ENCODE measurements at regions not wholly inside any gene's neighbourhood (a gene's known extent, or its start where the extent isn't known, plus 50 kb on each side); places are given as distances from the start of the nearest gene placed in this dataset.

DNA sequence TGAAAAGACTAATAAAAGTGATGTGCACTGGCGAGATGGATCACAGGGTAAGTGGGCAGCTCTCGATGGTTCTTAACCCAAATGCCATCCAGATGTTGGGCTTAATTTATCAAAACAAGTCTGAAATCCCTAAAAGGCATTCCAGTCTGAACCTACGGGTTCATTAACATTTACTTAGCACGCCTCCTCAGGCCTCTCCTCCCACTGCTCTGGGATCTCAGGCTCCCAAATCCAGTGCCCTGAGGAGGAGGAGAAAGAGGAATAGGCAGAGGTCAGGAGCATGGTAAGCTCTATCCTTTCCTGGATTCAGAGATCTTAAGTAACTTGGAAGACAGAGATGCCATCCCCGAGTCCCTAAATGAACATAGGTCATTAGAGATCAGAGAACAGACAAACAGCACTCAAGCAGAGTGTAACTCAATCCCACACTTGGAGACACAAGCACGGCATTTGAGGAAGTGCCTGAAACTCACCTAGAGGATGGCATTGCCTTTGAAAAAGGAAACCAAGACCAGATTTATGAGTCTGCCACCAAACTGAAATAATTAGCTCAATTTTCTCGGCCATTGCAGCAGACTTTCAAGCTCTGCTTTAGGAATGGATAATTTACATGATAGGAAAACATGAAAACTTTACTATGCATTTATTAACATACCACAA is 140.9 kb downstream of the CXCL12 start:
- Mint-ChIP-seq H3K27ac (no peak overlapping the region), H3K9me3 (peaks cover 9 to 24% (median 14%) of the 10 kb centered on the region in 7 donors), H3K27me3 (ENCODE audit: low read depth in 3 of 3) (peaks cover 0 to 1% (median 0%) of the 10 kb centered on the region in 3 donors), H3K36me3 (no peaks in the 10 kb centered on the region), H3K4me1 (no peaks in the 10 kb centered on the region), H3K4me3 (no peak overlapping the region)
- H3K27me3 ChIP-seq (ENCODE audit: control insufficient read depth in 2 of 2, insufficient read depth in 2 of 2, low read length in 2 of 2) = no peaks in the 10 kb centered on the region
- no peaks in the 10 kb centered on the region for H3K4me1 ChIP-seq (ENCODE audit: control insufficient read depth in 1 of 2, insufficient read depth in 2 of 2, low read length in 2 of 2)
- no peak overlapping the region for H3K9ac ChIP-seq (ENCODE audit: insufficient read depth, low read length, poor library complexity, severe bottlenecking)
- WGBS (ENCODE audit: insufficient coverage) = 56% methylated on average over 3 of the region's 7 CpGs
- no peak overlapping the region for H2AFZ ChIP-seq (ENCODE audit: insufficient read depth, low read depth, low read length, poor library complexity, severe bottlenecking)
- TF ChIP-seq, protein P1, sequence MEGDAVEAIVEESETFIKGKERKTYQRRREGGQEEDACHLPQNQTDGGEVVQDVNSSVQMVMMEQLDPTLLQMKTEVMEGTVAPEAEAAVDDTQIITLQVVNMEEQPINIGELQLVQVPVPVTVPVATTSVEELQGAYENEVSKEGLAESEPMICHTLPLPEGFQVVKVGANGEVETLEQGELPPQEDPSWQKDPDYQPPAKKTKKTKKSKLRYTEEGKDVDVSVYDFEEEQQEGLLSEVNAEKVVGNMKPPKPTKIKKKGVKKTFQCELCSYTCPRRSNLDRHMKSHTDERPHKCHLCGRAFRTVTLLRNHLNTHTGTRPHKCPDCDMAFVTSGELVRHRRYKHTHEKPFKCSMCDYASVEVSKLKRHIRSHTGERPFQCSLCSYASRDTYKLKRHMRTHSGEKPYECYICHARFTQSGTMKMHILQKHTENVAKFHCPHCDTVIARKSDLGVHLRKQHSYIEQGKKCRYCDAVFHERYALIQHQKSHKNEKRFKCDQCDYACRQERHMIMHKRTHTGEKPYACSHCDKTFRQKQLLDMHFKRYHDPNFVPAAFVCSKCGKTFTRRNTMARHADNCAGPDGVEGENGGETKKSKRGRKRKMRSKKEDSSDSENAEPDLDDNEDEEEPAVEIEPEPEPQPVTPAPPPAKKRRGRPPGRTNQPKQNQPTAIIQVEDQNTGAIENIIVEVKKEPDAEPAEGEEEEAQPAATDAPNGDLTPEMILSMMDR (IDR thresholded peaks at IDR 0.05) = no peak
- no peak for DNase-seq
- intact Hi-C loops (cut with micrococcal nuclease) = no loop called here
- H3K27ac ChIP-seq (ENCODE audit: low read depth in 1 of 2, low read length in 2 of 2) = no peak overlapping the region
- no peaks in the 10 kb centered on the region for H3K36me3 ChIP-seq (replicated peaks in 1 of 2; ENCODE audit: control insufficient read depth in 1 of 2, insufficient read depth in 2 of 2, low read length in 2 of 2)
- no peaks in the 10 kb centered on the region for H4K20me1 ChIP-seq (ENCODE audit: insufficient read depth, low read length)
- no peaks in the 10 kb centered on the region for H3K79me2 ChIP-seq (ENCODE audit: insufficient read depth, low read length)
- H3K4me2 ChIP-seq (replicated peaks; ENCODE audit: extremely low read depth, low read length, poor library complexity, severe bottlenecking) = no peak overlapping the region
- H3K9me3 ChIP-seq (replicated peaks in 1 of 2; ENCODE audit: control insufficient read depth in 1 of 2, insufficient read depth in 1 of 2, low read length in 2 of 2) = peaks cover 0 to 16% of the 10 kb centered on the region in 2 donors
- H3K4me3 ChIP-seq (replicated peaks in 1 of 3; ENCODE audit: low read depth in 2 of 3, low read length in 3 of 3) = no peak overlapping the region

DNA sequence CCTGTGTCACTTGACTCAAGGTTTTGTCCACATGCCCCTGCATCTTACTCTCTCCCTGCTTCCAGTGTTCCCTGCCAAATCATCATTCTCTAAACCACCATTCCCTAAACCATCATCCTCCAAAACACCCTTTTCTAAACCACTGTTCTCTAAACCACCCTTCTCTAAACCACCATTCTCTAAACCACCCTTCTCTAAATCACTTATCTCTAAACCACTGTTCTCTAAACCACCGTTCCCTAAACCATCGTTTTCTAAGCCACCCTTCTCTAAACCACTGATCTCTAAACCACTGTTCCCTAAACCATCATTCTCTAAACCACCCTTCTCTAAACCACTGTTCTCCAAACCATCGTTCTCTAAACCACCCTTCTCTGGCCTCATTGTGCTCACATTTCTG is 142.1 kb downstream of the CXCL12 start:
- Histone ChIP-seq H2AFZ (ENCODE audit: insufficient read depth, low read depth, low read length, poor library complexity, severe bottlenecking) (no peak overlapping the region), H3K27me3 (ENCODE audit: control insufficient read depth in 2 of 2, insufficient read depth in 2 of 2, low read length in 2 of 2) (no peaks in the 10 kb centered on the region), H3K9me3 (replicated peaks in 1 of 2; ENCODE audit: control insufficient read depth in 1 of 2, insufficient read depth in 1 of 2, low read length in 2 of 2) (peaks cover 0 to 20% of the 10 kb centered on the region in 2 donors), H3K27ac (ENCODE audit: low read depth in 1 of 2, low read length in 2 of 2) (no peak overlapping the region), H3K9ac (ENCODE audit: insufficient read depth, low read length, poor library complexity, severe bottlenecking) (no peak overlapping the region), H4K20me1 (ENCODE audit: insufficient read depth, low read length) (no peaks in the 10 kb centered on the region), H3K36me3 (replicated peaks in 1 of 2; ENCODE audit: control insufficient read depth in 1 of 2, insufficient read depth in 2 of 2, low read length in 2 of 2) (no peaks in the 10 kb centered on the region), H3K4me3 (replicated peaks in 1 of 3; ENCODE audit: low read depth in 2 of 3, low read length in 3 of 3) (no peak overlapping the region), H3K79me2 (ENCODE audit: insufficient read depth, low read length) (no peaks in the 10 kb centered on the region), H3K4me2 (replicated peaks; ENCODE audit: extremely low read depth, low read length, poor library complexity, severe bottlenecking) (no peak overlapping the region), H3K4me1 (ENCODE audit: control insufficient read depth in 1 of 2, insufficient read depth in 2 of 2, low read length in 2 of 2) (no peaks in the 10 kb centered on the region)
- TF ChIP-seq, protein P1 (IDR thresholded peaks at IDR 0.05) = no peak
- no peak overlapping the region for H3K4me3 Mint-ChIP-seq
- intact Hi-C loops (cut with micrococcal nuclease) = no loop called here
- DNase-seq = no peak
- peaks cover 0 to 1% (median 0%) of the 10 kb centered on the region in 3 donors for H3K27me3 Mint-ChIP-seq (ENCODE audit: low read depth in 3 of 3)
- no peaks in the 10 kb centered on the region for H3K4me1 Mint-ChIP-seq
- H3K9me3 Mint-ChIP-seq = peaks cover 8 to 24% (median 15%) of the 10 kb centered on the region in 7 donors
- H3K36me3 Mint-ChIP-seq = no peaks in the 10 kb centered on the region
- WGBS (ENCODE audit: insufficient coverage) = 67% methylated on average over 3 of the region's 3 CpGs
- H3K27ac Mint-ChIP-seq = no peak overlapping the region
